ENCODE measurements at regions not wholly inside any gene's neighbourhood (a gene's known extent, or its start where the extent isn't known, plus 50 kb on each side); places are given as distances from the start of the nearest gene placed in this dataset.

DNA sequence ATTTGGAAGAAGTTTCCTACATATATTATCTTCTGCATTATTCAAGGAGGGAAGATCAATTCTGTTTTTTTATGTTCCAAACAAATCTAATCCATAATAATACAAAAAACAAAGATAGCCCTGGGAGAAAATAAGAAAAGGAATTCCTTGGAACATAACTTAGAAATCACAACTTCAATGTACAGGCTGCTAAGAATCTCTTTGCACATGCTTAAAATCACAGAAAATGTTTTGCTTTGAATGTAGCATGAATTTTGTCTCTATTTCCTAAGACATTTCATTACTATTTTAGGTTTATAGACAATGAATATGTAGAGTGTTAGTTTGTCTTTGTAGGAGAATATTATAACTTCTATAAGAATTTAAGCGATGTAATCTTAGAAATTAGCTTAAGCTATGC lies 700.1 kb downstream of the RNF144B start:
- H3K4me1 Mint-ChIP-seq, result no peaks in the 10 kb centered on the region
- H3K9me3 Mint-ChIP-seq, result no peaks in the 10 kb centered on the region
- no peak overlapping the region for H3K27ac Mint-ChIP-seq
- DNase-seq, result no peak
- no peaks in the 10 kb centered on the region for H3K27me3 Mint-ChIP-seq
- no peaks in the 10 kb centered on the region for H3K36me3 Mint-ChIP-seq
- no peak overlapping the region for H3K4me3 Mint-ChIP-seq

DNA sequence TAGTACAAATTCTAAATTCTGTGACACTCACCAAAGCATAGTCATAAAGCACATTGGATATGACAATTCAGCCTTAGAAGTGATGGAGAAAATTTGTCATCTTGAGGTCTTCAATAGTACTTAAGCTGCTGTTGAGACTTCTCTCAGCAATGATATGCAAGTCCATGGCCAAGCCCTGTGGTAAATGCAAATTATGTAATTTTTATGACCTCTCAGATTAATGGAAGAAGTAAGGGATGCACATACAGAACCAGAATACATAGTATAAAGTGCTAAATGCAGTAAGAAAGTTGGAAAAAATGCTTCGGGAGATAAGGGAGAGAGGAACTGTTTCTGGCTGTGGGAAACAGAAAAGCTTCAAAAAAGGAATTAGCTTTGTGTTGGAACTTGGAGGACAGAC lies 700.7 kb downstream of the RNF144B start:
- no peak overlapping the region for H3K27ac Mint-ChIP-seq
- no peak for DNase-seq
- no peaks in the 10 kb centered on the region for H3K36me3 Mint-ChIP-seq
- no peaks in the 10 kb centered on the region for H3K4me1 Mint-ChIP-seq
- H3K4me3 Mint-ChIP-seq, result no peak overlapping the region
- no peaks in the 10 kb centered on the region for H3K27me3 Mint-ChIP-seq
- H3K9me3 Mint-ChIP-seq, result no peaks in the 10 kb centered on the region

DNA sequence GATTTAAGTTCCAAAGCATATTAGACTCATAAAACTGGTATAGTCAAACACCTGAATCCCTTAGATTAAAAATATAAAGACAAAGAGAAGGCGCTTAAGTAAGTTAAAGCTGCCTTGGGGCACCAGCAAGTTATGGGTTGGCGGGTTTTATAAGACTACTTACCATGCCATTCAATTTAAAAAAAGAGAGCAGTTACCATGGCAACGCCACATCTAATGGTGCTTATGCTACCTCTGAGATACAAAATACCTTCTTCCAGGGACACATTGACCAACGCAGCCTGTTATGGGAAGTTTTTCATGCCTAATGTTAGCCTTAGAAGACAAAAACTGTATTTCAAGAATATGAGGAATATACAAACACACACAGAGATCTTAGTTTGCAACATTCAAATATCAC lies 713.6 kb downstream of the RNF144B start:
- H3K27ac Mint-ChIP-seq, result no peak overlapping the region
- peaks cover 6% of the 10 kb centered on the region for H3K9me3 Mint-ChIP-seq
- no peaks in the 10 kb centered on the region for H3K36me3 Mint-ChIP-seq
- no peak overlapping the region for H3K4me3 Mint-ChIP-seq
- no peak for DNase-seq
- no peaks in the 10 kb centered on the region for H3K4me1 Mint-ChIP-seq
- H3K27me3 Mint-ChIP-seq, result no peaks in the 10 kb centered on the region

DNA sequence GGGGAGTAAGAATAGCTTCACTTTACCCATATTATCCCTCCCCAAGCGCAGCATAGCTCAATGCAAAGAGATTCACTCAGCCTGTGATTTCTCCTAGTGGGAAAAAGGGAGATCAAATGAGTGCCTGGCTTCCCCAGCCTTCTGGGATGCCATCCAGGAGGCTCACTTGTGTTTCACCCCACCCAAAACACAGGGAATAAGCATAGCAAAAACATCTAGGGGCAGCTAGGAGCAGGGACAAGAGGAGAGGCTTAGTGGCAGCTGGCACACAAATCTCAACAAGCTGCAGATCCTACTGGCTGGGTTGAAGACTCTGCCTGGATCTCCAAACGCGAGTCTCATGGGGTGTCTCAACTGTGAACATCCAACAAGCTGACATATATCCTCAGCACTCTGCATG lies 715.8 kb downstream of the RNF144B start:
- peaks cover 12% of the 10 kb centered on the region for H3K9me3 Mint-ChIP-seq
- H3K4me1 Mint-ChIP-seq, result no peaks in the 10 kb centered on the region
- DNase-seq, result no peak
- no peaks in the 10 kb centered on the region for H3K36me3 Mint-ChIP-seq
- no peak overlapping the region for H3K27ac Mint-ChIP-seq
- H3K4me3 Mint-ChIP-seq, result no peak overlapping the region
- H3K27me3 Mint-ChIP-seq, result no peaks in the 10 kb centered on the region

DNA sequence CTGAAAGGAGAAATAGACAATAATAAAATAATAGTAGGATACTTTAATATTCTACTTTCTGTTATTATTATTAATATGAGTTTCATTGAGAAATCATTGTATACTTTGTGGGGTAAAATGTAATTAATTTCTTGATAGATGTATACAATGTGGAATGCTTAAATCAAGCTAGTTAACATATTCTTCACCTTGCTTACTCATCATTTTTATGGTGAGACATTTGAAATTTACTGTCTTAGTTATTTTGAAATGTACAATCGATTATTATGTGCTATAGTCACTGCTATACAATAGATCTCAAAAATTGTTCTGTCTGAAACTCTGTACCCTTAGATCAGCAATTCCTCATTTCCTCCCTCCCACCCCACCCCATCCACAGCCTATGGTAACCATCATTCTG lies 720.3 kb downstream of the RNF144B start:
- Mint-ChIP-seq H3K4me3 (no peak overlapping the region), H3K4me1 (no peaks in the 10 kb centered on the region), H3K27ac (no peak overlapping the region), H3K27me3 (no peaks in the 10 kb centered on the region), H3K36me3 (no peaks in the 10 kb centered on the region), H3K9me3 (peaks cover 22% of the 10 kb centered on the region)
- DNase-seq, result no peak

DNA sequence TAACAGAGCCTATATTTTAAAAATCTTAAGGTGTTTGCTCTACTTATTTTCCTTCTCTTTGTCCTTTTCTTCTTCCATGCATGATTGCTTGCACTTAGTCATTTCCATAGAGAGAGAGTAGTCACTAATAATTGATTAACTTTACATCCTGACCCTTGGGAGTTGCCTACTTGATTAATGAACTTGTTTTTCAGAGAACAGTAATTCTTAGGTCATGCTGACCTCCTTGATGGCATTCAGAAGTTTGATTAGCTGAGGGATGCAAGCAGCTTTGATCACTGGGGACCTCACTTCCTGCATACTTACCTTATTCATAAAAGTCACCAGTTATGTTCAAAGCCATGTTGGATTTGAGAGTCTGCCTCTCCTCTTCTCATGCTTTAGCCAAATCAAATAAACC lies 715.6 kb upstream of the ID4 start:
- Mint-ChIP-seq H3K27me3 (no peaks in the 10 kb centered on the region), H3K9me3 (peaks cover 8% of the 10 kb centered on the region), H3K36me3 (no peaks in the 10 kb centered on the region), H3K4me3 (no peak overlapping the region), H3K27ac (no peak overlapping the region), H3K4me1 (no peaks in the 10 kb centered on the region)
- DNase-seq, result no peak

DNA sequence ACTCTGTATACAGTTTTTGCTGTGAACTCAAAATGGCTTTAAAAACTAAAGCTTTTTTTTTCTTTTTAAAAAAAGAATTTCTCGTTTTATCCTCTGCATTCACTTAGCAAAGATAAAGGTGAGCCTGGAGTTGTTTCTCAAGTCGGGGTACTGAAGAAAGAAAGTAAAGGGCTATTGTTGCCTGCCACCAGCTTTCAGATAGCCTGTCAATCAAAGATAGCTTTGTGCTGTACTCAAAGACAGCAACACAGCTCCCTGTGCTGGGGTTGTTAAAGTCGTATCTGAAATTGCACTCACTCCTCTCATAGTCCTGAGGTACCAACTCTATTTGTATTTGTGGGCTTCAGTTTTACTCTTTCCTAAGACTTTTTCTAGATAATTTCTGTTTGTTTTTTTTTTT lies 710.1 kb upstream of the ID4 start:
- Mint-ChIP-seq H3K9me3 (peaks cover 2% of the 10 kb centered on the region), H3K27me3 (no peaks in the 10 kb centered on the region), H3K27ac (no peak overlapping the region), H3K36me3 (no peaks in the 10 kb centered on the region), H3K4me3 (no peak overlapping the region), H3K4me1 (no peaks in the 10 kb centered on the region)
- DNase-seq, result no peak

DNA sequence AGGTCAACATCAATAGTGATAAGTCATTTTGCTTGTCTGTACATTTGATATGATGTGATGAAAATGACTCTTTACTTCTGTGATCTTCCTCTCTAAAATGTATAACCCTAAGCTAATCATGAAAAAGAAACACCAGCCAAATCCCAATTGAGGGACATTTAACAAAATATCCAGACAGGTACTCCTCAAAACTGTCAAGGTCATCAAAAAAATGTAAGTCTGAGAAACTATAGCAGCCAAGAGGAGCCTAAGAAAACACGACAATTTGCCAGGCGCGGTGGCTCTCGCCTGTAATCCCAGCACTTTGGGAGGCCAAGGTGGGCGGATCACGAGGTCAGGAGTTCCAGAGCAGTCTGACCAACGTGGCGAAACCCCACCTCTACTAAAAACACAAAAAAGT lies 708.5 kb upstream of the ID4 start:
- no peaks in the 10 kb centered on the region for H3K36me3 Mint-ChIP-seq
- H3K4me1 Mint-ChIP-seq, result no peaks in the 10 kb centered on the region

DNA sequence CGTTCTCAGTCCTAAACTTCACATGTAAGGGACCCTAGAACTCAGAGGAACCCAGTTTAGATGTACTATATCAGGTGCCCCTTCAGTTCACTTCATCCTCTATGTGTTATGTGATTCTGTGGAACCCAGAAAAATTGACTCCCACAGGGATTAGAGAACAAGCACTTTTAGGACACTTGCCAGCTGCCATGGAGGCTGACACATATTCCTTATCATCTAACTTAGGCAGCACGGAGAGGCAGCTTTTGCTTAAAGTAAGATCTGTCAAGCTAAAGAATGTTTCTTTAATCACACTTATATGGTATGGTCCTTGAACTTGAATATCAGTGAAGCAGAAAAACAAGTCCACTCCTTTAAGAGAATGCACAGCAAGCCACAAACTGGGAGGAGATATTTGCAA lies 701.5 kb upstream of the ID4 start:
- no peaks in the 10 kb centered on the region for H3K36me3 Mint-ChIP-seq
- peaks cover 3% of the 10 kb centered on the region for H3K9me3 Mint-ChIP-seq
- no peak for DNase-seq
- H3K4me3 Mint-ChIP-seq, result no peak overlapping the region
- H3K27me3 Mint-ChIP-seq, result no peaks in the 10 kb centered on the region
- H3K4me1 Mint-ChIP-seq, result no peaks in the 10 kb centered on the region
- H3K27ac Mint-ChIP-seq, result no peak overlapping the region

More for the DNA sequence above, 708.5 kb upstream of the ID4 start:
- Mint-ChIP-seq H3K27ac (no peak overlapping the region), H3K4me3 (no peak overlapping the region), H3K9me3 (peaks cover 2% of the 10 kb centered on the region), H3K27me3 (no peaks in the 10 kb centered on the region)
- no peak for DNase-seq

DNA sequence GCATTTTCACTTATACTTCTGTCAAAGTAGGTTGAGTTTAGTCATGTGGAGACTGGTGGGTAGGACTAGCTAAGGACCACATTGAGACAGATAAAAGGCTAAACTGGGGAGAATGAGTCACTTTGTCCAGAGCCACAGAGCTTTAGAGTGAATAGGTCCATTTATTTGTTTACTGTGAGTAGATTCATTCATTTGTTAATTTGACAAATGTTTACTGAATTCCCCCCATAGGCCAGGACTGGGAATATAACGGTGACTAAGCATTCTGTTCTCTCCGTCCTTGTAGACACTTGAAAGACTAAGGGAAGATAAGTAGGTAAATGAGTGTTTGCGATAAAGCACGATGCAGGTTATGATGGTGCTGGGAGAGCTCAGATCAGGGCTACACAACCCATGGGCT lies 699.7 kb upstream of the ID4 start:
- Mint-ChIP-seq H3K27ac (no peak overlapping the region), H3K4me1 (no peaks in the 10 kb centered on the region), H3K36me3 (no peaks in the 10 kb centered on the region), H3K4me3 (no peak overlapping the region), H3K9me3 (peaks cover 3% of the 10 kb centered on the region), H3K27me3 (no peaks in the 10 kb centered on the region)
- DNase-seq, result no peak

DNA sequence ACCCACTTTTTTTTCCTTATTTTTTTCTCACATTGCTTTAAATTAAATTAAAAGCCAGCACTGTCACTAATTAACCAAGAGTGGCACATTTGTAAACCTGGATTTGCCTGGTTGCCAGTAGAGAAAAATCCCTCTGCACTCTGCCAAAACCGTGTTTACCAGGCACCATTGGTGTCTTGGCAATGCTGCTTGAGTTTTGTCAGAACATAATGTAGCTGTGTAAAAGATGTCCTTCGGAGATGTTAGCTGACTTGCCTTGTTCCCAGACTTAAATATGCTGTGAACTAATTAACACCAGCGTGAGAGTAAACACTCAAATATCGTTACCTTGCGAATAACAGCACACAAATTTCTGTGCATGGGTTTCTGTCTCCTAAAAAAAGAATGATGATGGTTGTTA lies 694.9 kb upstream of the ID4 start:
- no peaks in the 10 kb centered on the region for H3K36me3 Mint-ChIP-seq
- no peak overlapping the region for H3K27ac Mint-ChIP-seq
- no peaks in the 10 kb centered on the region for H3K27me3 Mint-ChIP-seq
- peaks cover 1% of the 10 kb centered on the region for H3K9me3 Mint-ChIP-seq
- H3K4me1 Mint-ChIP-seq, result no peaks in the 10 kb centered on the region
- DNase-seq, result no peak
- H3K4me3 Mint-ChIP-seq, result no peak overlapping the region

DNA sequence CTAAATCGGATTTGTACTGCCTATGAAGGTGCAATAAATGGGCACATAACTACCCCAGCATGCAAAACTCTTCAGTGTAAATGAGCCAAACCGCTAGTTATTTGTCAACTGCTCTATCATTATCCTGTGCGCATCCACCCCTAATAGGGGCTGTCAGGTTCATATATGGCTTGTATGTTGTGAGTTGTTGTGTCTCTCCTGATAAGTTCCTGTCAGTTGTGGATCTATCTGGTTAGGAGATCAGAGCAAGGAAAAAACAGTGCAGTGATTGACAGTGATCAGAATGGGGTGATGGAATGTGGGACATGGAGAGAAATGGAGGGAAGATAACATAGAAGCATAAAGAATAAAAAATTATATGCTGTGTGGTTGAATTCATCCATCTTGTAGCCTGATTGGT lies 686.9 kb upstream of the ID4 start:
- Mint-ChIP-seq H3K4me1 (no peaks in the 10 kb centered on the region), H3K9me3 (no peaks in the 10 kb centered on the region), H3K27me3 (no peaks in the 10 kb centered on the region), H3K36me3 (no peaks in the 10 kb centered on the region), H3K4me3 (no peak overlapping the region), H3K27ac (no peak overlapping the region)
- DNase-seq, result no peak

DNA sequence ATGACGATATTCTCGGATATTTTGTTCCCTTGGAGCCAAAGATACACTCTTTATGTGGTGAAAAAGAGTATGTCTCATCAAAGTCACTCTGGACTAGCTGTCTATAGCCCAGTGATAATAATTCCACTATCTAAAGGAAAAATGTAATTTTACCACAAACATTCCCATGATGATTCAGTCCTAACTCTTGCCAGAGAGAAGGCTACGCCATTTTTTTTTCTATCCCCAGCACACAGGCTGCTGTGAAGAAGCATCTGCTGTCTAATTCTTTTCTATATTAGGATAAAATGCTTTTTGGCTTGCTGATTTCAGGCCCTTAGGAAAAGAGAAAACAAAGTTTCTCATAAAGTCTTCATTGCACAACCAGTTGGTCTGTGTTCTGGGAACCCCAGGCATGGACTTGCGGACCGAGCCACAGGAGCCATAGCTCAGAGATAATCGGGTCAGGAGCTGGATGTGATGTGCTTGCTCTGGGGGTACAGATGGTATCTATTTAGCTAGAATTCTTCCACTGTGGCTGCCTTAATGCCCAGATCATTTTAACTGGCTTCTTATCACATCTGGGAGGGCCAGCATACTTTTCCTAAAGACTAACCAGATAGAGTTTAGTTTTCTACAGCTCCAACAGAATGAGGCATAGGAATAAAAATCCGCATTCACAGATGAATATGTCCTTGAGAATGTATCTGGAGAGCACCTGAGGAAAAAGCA lies 683.7 kb upstream of the ID4 start:
- Mint-ChIP-seq H3K27ac (no peak overlapping the region), H3K4me3 (no peak overlapping the region), H3K4me1 (no peaks in the 10 kb centered on the region), H3K36me3 (no peaks in the 10 kb centered on the region), H3K27me3 (no peaks in the 10 kb centered on the region), H3K9me3 (peaks cover 3% of the 10 kb centered on the region)
- no peak for DNase-seq

DNA sequence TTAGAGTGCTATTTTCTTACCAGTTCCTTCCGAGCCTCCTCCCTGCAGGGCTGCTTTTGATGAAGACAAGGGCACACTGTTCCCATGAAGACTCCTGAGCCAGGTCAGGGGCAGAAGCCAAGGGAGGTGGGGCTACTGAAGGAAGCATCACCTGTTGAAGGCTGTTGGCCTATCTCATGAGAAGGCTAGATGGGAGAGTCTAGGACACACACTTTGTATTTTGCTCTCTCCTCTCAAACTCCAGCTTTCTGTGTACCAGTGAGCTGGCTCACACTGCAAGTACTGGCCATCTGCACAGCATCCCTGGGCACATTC lies 683.2 kb upstream of the ID4 start:
- peaks cover 3% of the 10 kb centered on the region for H3K9me3 Mint-ChIP-seq
- H3K4me3 Mint-ChIP-seq, result no peak overlapping the region
- H3K36me3 Mint-ChIP-seq, result no peaks in the 10 kb centered on the region
- no peaks in the 10 kb centered on the region for H3K4me1 Mint-ChIP-seq
- DNase-seq, result no peak
- no peaks in the 10 kb centered on the region for H3K27me3 Mint-ChIP-seq
- H3K27ac Mint-ChIP-seq, result no peak overlapping the region

DNA sequence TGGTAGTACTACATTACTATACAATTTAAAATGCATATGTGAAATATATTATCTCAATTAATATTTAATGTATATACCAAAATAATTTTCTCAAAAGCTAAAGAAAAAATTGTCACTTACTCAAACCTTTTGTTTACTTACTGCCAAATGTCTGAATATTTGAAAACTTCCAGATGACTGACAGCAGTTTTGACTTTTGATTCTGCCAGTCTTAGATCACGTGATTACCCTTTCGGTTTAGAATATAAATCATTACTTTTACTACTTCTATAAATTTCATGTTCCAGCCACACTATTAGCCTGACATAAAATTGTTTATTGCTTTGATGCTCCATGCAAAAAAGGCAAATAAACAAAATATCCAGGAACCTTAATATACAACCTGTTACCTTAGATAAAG lies 680.7 kb upstream of the ID4 start:
- no peaks in the 10 kb centered on the region for H3K27me3 Mint-ChIP-seq
- no peaks in the 10 kb centered on the region for H3K4me1 Mint-ChIP-seq
- H3K36me3 Mint-ChIP-seq, result no peaks in the 10 kb centered on the region
- no peak overlapping the region for H3K27ac Mint-ChIP-seq
- no peak for DNase-seq
- peaks cover 3% of the 10 kb centered on the region for H3K9me3 Mint-ChIP-seq
- no peak overlapping the region for H3K4me3 Mint-ChIP-seq

DNA sequence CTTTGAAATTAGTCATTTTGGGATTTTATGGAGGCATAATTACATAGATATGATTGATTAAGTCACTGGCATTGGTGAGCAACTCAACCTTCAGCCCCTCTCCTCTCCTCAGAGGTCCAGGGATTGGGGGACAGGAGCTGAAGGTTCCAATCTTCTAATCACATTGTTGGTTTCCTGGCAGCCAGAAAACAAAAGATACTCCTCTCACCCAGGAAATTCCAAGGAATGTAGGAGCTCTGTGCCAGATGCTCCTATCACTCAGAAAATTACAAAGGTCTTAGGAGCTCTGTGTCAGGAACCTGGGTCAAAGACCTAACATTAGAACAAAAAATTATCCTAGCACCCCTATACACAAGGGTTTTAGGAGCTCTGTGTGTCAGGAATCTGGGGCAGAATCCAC lies 679.7 kb upstream of the ID4 start:
- Mint-ChIP-seq H3K27me3 (no peaks in the 10 kb centered on the region), H3K9me3 (peaks cover 3% of the 10 kb centered on the region), H3K27ac (no peak overlapping the region), H3K36me3 (no peaks in the 10 kb centered on the region), H3K4me3 (no peak overlapping the region), H3K4me1 (no peaks in the 10 kb centered on the region)
- no peak for DNase-seq

DNA sequence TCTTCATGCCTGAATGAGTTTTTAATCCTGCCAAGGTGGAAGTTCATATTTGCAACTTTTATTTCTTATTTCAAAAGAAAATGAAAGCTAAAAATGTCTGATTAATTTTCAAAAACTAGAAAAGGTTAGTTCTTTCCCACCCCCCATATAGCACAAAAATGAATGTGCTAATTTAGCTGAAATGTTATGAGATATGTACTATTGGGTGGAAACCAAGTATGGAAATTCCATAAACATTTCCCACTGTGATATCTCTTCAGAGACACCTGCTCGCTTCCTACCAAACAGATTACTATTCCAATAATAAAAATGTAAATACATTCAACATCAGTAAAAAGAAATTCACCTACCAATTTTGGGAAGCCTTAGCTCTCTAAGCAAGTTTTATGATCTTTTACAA lies 678.6 kb upstream of the ID4 start:
- Mint-ChIP-seq H3K4me1 (no peaks in the 10 kb centered on the region), H3K27ac (no peak overlapping the region), H3K36me3 (no peaks in the 10 kb centered on the region), H3K9me3 (peaks cover 3% of the 10 kb centered on the region), H3K4me3 (no peak overlapping the region), H3K27me3 (no peaks in the 10 kb centered on the region)
- no peak for DNase-seq
